Skeletal muscle tissue (tissue), 3 donors: ENCODE measurements at regions not wholly inside any gene's neighbourhood (a gene's known extent, or its start where the extent isn't known, plus 50 kb on each side); places are given as distances from the start of the nearest gene placed in this dataset.

Experiments
- H3K27ac ChIP-seq: one replicate; pipeline ENCODE4 v1.7.0; 2013; ENCODE audit warnings: mild to moderate bottlenecking, low read depth, low read length, inconsistent platforms
- H3K27me3 ChIP-seq, 3 donors: one replicate each; pipeline ENCODE4 v1.7.0; 2013; ENCODE audit warnings: low read length in 3 of 3; ENCODE audit not compliant: control insufficient read depth in 3 of 3, insufficient read depth in 3 of 3
- H3K36me3 ChIP-seq, 3 donors: one replicate each; pipeline ENCODE4 v1.7.0; 2013; ENCODE audit warnings: low read length in 3 of 3; ENCODE audit not compliant: control insufficient read depth in 3 of 3, insufficient read depth in 3 of 3
- H3K4me1 ChIP-seq, 3 donors: one replicate each; pipeline ENCODE4 v1.7.0; 2013; ENCODE audit warnings: low read length in 3 of 3, mild to moderate bottlenecking in 3 of 3; ENCODE audit not compliant: control insufficient read depth in 3 of 3, insufficient read depth in 3 of 3
- H3K4me3 ChIP-seq, 3 donors: one replicate each; pipeline ENCODE4 v1.7.0; 2013; ENCODE audit warnings: low read length in 3 of 3
- H3K9ac ChIP-seq, 3 donors: one replicate each; pipeline ENCODE4 v1.7.0; 2013; ENCODE audit warnings: low read length in 3 of 3, mild to moderate bottlenecking in 3 of 3, moderate library complexity in 2 of 3, low read depth in 1 of 3
- H3K9me3 ChIP-seq, 3 donors: one replicate each; pipeline ENCODE4 v1.7.0; 2013; ENCODE audit warnings: low read length in 3 of 3; ENCODE audit not compliant: control insufficient read depth in 3 of 3
- donor health status: Osteomylitis.

DNA sequence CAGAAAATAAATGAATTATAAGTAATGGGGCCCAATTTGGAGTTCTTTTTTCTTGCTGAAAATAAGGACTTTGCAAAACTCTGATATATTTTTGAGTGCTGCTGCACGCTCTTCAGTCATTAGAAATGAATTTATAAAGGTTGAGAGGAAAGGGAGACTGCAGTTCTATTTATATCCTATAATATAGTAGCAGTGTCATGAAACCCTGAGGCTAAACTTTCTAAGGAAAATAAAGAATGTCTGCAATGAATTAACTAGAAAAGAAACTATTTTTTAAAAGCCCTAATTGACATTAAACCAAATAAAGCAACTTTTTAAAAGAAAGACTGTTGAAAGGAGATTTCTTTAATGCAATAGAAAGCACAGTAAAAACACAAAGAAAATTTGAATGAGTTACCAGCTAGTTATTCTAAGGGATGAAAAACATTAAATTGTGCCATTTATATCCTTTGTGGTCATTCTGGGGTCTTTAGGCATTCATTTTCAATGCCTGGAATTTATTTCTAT is 1072.8 kb upstream of the TMEFF2 start:
- H3K4me1 ChIP-seq = no peaks in the 10 kb centered on the region
- no peak overlapping the region for H3K4me3 ChIP-seq
- no peak overlapping the region for H3K9ac ChIP-seq
- no peaks in the 10 kb centered on the region for H3K9me3 ChIP-seq
- H3K36me3 ChIP-seq = no peaks in the 10 kb centered on the region
- no peaks in the 10 kb centered on the region for H3K27me3 ChIP-seq
- no peak overlapping the region for H3K27ac ChIP-seq

DNA sequence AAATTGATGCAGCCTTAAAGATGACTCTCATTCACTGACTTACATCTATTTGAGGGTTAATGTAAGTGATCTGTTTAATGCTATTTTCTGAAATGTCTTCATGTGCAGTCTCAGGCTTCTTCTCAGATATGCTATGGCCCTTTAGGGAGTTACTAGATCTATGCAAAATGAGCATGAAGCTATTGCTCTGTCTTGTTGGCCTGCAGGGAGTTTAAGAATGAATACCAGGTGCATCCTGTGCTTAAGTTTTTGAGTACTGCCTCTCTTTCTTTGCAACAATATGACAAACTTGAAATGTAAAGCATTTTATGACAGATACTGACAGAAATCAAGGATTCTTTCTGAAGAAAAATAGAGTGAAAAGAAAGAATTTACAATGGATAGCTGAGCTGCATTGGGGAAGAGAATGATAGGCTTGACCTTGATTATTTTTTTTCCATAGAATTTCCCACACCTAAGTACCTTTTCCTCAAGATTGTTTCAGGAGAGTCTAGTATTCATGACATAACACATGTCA is 1058.3 kb upstream of the TMEFF2 start:
- no peaks in the 10 kb centered on the region for H3K9me3 ChIP-seq
- no peaks in the 10 kb centered on the region for H3K36me3 ChIP-seq
- H3K9ac ChIP-seq = no peak overlapping the region
- no peak overlapping the region for H3K4me3 ChIP-seq
- no peak overlapping the region for H3K27ac ChIP-seq
- no peaks in the 10 kb centered on the region for H3K27me3 ChIP-seq
- no peaks in the 10 kb centered on the region for H3K4me1 ChIP-seq

DNA sequence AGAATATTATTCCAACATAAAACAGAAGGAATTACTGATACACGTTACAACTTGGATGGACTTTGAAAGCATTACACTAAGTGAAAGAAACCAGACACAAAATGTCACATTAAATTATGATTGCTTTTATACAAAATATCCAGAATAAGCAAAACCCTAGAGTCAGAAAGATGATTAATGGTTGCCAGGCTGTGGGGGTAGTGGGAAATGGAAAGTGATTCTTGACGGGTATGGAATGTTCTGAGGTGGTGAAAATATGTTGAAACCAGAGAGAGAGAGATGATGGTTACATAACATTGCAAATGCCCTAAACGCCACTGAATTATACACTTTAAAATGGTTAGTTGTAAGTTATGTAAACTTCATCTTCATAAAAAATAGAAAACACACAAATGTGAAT is 1057.2 kb upstream of the TMEFF2 start:
- Histone ChIP-seq H3K9me3 (no peaks in the 10 kb centered on the region), H3K27ac (no peak overlapping the region), H3K27me3 (no peaks in the 10 kb centered on the region), H3K4me1 (no peaks in the 10 kb centered on the region), H3K36me3 (no peaks in the 10 kb centered on the region), H3K9ac (no peak overlapping the region), H3K4me3 (no peak overlapping the region)

DNA sequence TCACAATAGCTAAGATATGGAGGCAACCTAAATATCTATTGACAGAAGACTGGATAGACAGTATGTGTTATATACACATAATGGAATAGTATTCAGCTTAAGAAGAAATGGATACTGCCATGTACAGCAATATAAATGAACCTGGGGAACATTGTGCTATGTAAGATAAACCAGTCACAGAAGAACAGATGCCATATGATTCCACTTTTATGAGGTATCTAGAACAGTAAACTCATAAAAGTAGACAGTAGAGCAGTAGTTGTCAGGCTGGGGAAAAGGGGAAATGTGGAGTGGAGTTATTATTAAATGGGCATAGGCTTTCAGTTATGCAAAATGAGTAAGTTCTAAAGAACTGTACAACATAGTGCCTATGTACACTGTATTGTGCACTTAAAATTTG is 1055.7 kb upstream of the TMEFF2 start:
- no peaks in the 10 kb centered on the region for H3K36me3 ChIP-seq
- no peaks in the 10 kb centered on the region for H3K9me3 ChIP-seq
- H3K4me1 ChIP-seq = no peaks in the 10 kb centered on the region
- H3K27ac ChIP-seq = no peak overlapping the region
- H3K27me3 ChIP-seq = no peaks in the 10 kb centered on the region
- H3K9ac ChIP-seq = no peak overlapping the region
- no peak overlapping the region for H3K4me3 ChIP-seq

DNA sequence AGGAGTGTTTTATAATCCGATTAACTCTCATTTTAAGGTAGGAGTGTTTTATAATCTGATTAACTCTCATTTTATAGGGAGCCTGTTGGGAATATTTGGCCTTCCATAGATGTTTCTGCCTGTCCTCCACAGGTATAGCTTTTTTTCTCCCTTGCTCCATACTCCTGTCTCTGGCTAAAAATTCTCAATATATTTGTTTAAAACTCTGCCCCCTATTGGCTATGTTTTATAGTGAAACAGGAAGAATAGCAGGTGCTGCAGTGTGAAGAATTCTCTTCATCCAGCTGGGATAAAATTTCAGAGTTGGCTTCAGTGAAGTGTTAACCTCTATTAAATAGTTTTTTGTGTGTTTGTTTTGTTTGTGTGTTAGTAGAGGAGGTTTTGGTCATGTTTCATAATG is 1046.0 kb upstream of the TMEFF2 start:
- Histone ChIP-seq H3K4me3 (no peak overlapping the region), H3K9me3 (no peaks in the 10 kb centered on the region), H3K27ac (no peak overlapping the region), H3K36me3 (no peaks in the 10 kb centered on the region), H3K27me3 (no peaks in the 10 kb centered on the region), H3K9ac (no peak overlapping the region), H3K4me1 (no peaks in the 10 kb centered on the region)

DNA sequence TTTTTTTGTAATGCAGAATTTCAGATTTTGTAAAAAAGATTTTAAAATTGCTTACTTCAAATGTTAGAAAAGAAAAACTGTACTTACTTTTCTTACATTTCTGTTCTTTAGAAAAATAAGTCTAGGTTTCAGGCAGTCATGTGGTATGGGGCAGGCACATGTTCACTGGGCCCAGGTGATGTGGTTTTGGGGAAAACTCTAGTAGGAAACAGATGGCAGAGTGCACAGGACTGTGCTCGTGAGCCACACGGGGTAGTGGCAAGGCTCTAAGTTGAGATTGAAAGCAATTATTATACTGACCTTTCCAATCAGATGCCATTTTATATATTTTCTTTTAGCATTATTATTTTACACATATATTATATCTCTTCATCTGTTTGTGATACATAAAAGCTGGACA is 1036.9 kb upstream of the TMEFF2 start:
- H3K27ac ChIP-seq = no peak overlapping the region
- H3K9ac ChIP-seq = no peak overlapping the region
- no peaks in the 10 kb centered on the region for H3K9me3 ChIP-seq
- no peak overlapping the region for H3K4me3 ChIP-seq
- H3K4me1 ChIP-seq = no peaks in the 10 kb centered on the region
- H3K36me3 ChIP-seq = no peaks in the 10 kb centered on the region
- H3K27me3 ChIP-seq = no peaks in the 10 kb centered on the region

DNA sequence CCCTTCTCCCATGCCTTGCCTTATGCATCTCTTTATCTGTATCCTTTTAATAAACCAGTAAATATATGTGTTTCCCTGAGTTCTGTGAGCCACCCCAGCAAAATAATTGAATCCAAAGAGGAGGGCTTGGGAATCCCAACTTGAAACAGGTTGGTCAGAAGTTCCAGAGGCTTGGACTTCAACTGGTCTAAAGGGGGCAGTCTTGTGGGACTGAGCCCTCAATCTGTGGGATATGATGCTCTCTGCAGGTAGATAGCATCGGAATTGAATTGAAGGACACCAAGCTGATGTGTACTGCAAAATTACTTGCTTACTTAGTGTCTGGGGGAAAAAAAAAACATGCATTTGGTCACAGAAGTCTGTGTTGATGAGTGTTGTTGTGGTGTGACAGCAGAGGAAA is 1033.5 kb upstream of the TMEFF2 start:
- H3K9ac ChIP-seq = no peak overlapping the region
- H3K27me3 ChIP-seq = no peaks in the 10 kb centered on the region
- H3K4me1 ChIP-seq = no peaks in the 10 kb centered on the region
- H3K4me3 ChIP-seq = no peak overlapping the region
- H3K9me3 ChIP-seq = no peaks in the 10 kb centered on the region
- H3K36me3 ChIP-seq = no peaks in the 10 kb centered on the region
- no peak overlapping the region for H3K27ac ChIP-seq

DNA sequence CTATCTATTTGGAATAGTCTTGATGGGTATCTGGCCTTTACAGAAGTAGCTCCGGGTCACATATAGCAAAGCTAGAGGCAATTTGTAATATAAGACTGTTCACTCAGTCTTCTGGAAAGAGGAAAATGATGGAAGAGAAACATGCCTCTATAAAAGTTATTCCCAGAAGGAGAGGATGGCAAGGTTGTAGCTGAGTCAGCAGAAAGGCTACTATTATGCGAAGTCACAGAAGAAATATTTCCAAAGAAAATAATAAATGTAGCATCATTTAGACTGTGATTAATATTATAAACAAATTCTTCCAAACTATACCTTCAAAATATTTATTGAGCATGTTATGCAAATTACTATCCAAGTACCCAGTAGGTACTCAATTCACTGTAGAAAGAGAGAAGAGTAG is 1027.7 kb upstream of the TMEFF2 start:
- Histone ChIP-seq H3K9me3 (no peaks in the 10 kb centered on the region), H3K4me3 (no peak overlapping the region), H3K4me1 (no peaks in the 10 kb centered on the region), H3K27me3 (no peaks in the 10 kb centered on the region), H3K27ac (no peak overlapping the region), H3K36me3 (no peaks in the 10 kb centered on the region), H3K9ac (no peak overlapping the region)

DNA sequence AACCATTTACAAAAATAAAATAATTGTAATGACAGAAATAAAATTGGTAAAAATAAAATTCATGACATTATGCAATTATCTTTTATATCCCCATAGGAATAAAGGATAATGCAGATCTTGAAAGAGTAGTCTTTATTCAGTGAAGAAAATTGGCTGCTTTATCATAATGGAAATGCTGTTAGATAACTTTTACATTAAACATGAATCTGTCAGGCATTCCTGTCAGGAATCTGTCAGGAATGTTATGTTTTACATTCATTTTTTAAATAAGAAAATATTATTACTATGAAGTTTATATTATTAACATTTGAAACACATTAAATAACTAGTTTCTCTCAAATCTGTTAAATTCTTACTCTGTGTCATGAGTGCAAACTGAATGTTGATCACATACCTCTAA is 1024.7 kb upstream of the TMEFF2 start:
- Histone ChIP-seq H3K4me3 (no peak overlapping the region), H3K9me3 (no peaks in the 10 kb centered on the region), H3K9ac (no peak overlapping the region), H3K27me3 (no peaks in the 10 kb centered on the region), H3K4me1 (no peaks in the 10 kb centered on the region), H3K27ac (no peak overlapping the region), H3K36me3 (no peaks in the 10 kb centered on the region)

DNA sequence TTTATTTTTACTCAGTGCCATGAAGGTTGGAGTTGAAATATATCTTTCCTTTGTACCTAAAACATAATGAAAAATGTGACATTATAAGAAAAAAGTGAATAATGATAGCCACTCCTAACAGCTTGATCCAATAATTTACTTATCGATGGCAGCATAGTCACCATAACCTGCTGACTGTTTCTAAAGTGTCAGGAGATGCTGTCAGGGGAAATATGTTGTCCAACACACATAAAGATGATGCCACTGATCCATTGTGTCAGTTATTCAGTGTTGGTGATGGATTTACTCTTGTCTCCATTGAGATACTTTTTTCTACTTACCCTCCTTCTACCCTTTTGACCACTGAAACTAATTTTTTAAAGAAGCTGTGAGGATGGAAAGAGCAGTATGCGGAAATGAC is 1006.9 kb upstream of the TMEFF2 start:
- Histone ChIP-seq H3K4me1 (no peaks in the 10 kb centered on the region), H3K27ac (no peak overlapping the region), H3K4me3 (no peak overlapping the region), H3K36me3 (no peaks in the 10 kb centered on the region), H3K27me3 (no peaks in the 10 kb centered on the region), H3K9ac (no peak overlapping the region), H3K9me3 (peaks cover 0 to 2% (median 0%) of the 10 kb centered on the region in 3 donors)

DNA sequence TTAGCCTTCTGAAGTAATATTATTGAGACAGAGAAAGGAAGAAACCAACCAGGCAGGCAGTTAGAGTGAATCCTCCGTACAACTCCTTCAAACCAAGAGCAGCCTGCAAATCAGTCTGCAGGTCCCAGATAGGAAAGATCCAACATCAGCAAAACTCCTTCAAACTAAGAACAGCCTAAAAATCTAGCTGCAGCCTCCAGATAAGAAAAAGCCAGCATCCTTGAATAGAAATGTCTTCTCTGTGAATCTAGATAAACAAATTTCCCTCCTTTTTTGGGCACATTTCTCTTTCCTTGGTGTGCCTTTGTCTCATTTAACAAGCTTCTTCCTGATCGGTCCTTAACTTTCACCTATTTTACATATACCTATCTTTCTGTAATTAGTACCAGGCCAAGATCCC is 1004.6 kb upstream of the TMEFF2 start:
- no peaks in the 10 kb centered on the region for H3K27me3 ChIP-seq
- H3K36me3 ChIP-seq = no peaks in the 10 kb centered on the region
- H3K9me3 ChIP-seq = peaks cover 0 to 2% (median 0%) of the 10 kb centered on the region in 3 donors
- H3K27ac ChIP-seq = no peak overlapping the region
- no peak overlapping the region for H3K9ac ChIP-seq
- no peaks in the 10 kb centered on the region for H3K4me1 ChIP-seq
- H3K4me3 ChIP-seq = no peak overlapping the region
